NCI-H2196 treated with DMSO at 0.1 percent for 48 hours (cell line): ENCODE measurements at regions not wholly inside any gene's neighbourhood (a gene's known extent, or its start where the extent isn't known, plus 50 kb on each side); places are given as distances from the start of the nearest gene placed in this dataset.
"Not testable (repeated sequence)": the region's sequence is repeated elsewhere in the genome, so short reads cannot be mapped to it uniquely, and the experiment has no call there.

Experiments
- DNase-seq: peaks from one replicate; lab custom pipeline; 2025; ENCODE audit not compliant: unreplicated experiment; lab: John Stamatoyannopoulos, UW

DNA sequence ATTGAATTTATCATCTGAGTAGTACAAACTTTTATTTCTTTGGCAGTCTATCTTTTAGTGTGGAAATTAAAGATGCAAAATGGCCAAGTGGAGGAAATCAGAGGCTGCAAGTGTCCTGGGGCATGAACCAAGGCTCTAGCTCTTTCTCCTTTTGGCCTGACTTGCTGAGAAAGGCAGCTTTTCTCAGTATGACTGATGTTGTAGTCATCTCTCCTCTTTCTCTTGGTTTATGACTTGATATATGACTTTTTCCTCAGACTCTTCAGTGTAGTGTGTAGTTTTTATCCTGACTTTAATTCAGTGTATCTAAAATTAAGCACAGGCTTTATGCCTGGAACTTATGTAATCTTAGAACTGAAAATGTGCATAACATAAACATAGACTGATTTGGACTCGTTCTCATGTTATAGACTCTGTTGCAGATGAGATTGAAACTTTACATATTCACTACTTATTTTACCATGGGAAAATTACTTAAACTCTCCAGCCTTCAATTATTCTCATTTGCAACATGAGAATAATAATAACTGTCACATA is 65.7 kb downstream of the SLITRK5 start:
- DNase-seq: no peak

DNA sequence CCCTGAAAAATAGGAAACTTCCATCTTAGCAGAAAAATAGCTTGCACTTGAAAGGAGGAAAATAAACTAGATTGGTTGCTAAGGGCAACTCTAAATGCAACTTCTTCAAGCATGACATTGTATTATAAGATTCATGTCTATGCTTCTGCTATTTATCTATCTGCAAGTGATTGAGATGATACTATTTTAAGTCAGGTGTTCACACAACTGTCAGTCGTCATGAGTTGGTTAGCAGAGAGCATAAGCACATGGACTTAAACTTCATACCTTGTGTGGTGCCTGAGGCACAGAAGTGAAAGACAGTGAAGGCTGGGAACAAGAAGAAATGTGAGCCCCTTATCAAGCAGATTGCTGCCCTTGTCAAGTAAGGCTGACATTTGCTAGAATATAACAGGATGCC is 82.9 kb downstream of the SLITRK5 start:
- no peak for DNase-seq

DNA sequence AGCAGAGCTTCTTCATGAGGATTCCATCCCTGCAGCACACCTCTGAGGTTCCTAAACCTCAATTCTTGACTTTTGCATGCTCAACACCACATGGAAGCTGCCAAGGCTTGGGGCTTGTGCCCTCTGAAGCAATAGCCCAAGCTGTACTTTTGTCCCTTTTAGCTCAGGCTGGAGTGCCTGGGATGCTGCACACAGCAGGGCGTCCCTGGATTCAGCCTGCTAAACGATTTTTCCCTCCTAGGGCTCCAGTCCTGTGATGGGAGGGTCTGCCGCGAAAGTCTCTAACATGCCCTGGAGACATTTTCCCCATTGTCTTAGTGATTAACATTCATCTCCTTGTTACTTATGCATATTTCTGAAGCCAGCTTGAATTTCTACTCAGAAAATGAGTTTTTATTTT is 98.3 kb downstream of the SLITRK5 start:
- no peak for DNase-seq

DNA sequence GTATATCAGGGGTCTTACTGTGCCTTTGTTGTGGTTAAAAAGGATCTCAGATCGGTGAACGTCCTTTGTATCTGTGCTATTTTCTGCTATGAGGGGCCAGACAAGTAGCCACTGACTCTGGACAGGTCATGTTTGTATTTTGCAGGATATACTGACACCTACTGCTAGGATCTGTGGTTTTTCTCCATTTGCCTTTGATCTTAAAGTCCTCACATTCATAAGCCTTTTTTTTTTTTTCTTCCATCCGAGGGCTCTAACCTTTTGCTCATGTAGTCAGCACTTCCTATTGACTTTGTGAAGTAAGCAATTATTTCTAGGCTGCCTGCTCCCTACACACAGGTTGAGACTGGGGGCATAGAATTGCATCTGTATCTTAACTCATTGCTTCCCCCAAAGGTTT is 106.2 kb downstream of the SLITRK5 start:
- no peak for DNase-seq

DNA sequence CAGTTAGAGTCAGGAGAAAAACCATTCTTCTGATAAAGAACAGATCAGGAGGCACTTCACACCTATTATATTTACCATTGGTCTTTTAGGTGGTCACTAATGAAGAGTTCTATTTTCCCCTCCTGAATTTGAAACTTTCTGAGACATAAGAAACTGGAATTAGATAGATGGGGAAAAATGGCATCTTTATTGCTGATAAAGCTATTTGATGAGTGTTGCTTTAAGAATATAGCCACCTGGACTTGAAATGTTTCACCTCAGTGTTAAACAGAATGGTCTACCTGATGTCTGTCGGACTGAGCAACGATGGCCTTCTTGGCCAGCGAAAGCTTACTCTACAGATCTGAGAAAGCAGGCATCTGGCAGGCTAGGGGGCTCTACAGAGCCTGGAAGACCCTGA is 107.0 kb downstream of the SLITRK5 start:
- no peak for DNase-seq

DNA sequence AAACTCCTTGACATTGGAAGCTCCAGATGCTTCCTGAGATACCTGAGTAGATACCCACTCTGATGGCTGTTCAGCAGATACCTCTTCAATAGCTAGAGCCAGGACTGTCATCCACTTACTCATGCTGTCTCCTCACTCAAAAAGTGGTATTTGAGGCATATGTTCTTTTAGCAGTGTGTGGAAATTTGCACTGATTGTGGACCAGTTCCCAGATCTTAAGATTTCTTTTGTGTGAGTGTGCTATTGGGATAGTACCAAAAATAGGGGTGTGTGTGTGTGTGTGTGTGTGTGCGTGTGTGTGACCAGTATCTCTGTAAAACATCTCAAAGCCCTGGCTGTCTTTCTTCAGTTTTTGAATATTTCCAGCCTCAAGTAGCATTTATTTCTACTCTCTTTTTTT is 108.3 kb downstream of the SLITRK5 start:
- DNase-seq: no peak

DNA sequence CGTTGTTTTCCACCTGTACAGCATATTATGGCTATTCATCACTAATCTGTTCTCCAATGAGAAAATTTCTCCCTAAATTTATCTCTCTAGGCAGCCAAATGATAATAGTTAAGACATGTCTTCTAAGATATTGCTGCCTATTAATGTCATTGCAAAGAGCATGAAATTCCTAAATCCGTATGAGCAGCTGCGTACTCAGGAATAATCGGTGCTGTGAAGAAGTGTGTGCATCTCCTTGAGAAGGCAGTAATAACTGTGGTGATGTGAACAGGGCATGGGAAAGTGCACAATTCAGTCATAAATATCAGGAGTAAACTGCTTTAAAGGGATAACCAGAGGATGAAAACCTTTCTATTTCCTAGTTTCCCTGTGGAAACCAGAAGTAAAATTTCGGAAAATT is 112.2 kb downstream of the SLITRK5 start:
- no peak for DNase-seq

DNA sequence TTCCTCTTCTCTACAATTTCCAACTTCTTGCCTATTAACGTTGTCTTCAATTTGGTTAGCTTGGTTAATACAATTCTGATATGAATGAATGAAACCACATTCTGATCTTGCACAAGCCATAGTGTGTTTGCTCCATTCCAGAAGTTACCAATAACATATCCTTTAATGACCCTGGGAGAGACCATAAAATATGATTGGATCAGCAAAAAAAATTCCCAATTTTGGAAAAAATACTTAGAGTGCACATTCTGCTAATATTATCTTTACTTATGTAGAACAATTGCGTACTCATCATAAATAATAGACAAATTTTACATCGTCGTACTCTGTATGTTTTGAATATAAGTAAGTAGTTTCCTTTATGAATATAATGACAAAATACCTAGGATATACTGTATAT is 117.2 kb downstream of the SLITRK5 start:
- no peak for DNase-seq

DNA sequence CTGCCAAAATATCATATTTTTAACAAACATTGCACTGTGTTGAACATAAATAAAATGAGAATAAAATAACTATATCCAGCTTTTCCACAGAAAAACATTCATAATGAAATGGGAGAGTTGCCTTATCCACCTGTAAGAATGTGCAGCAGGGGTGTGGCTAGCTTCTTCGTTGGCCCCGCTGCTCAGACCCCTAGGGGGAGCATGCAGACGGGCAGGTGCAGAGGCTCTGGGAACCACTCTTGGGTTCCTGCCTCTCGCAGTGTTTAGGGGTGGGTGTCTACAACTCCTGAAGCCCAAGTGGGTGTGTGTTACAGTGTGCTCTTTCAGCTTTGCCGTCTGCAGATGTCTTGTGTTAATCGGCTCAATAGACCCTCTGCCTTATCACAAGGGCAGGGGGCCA is 121.7 kb downstream of the SLITRK5 start:
- no peak for DNase-seq

DNA sequence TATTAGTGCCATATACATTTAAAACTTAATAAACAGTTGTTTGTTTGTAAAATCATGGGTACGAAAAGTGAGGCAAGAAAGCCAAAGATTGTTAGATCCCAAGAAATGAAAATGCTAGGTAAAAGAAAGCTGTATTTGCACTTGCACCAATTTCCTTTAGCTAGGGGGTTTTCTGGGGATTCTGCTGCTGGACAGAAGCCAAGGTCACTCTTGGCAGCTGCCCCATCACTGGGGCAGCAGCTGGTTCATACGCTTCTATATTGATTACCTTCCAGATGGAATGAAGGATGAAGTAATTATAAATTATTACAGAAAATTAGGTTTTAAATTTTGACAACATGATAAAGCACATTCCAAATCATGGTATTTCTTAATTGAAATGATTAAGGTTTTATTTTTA is 127.4 kb downstream of the SLITRK5 start:
- DNase-seq: no peak

DNA sequence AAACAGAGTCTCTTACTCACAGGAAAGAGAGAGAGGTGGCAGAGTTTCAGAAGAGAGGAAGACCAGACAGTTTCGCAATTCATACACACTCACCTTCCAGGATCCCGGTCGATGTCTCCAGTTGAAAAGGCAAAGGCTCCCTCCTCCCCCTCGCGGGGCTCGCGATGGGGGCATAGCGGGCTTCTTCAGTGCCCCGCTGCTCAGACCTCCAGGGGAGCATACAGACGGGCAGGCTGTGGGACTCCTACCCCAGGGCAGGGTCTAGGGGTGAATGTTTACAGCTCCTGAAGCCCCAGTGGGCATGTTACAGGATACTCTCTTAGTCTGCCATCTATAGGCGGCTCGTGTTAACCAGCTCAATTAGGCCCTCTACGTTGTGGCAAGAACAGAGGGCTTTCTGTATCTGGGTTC is 139.2 kb downstream of the SLITRK5 start:
- no peak for DNase-seq

DNA sequence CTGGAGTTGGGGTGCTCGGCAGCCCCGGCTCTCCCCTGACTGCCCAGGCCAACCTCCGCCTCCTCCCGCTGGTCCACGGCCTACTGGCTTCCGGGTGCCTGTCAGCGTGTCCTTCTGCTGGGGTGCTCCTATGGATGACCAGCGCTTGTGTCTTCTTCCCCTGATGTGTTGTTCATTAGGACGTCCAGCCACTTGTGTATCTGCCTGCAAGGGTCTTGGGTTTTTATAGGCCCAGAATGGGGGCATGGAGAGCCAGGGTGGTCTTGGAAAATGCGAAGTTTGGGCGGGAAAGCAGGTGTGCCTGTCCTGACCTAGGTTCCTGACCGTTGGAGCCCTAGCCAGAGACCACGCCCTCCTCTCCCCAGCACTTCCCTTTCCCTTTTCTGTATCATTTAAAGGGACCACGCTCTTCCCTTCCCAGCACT is 139.8 kb downstream of the SLITRK5 start:
- DNase-seq: no peak

DNA sequence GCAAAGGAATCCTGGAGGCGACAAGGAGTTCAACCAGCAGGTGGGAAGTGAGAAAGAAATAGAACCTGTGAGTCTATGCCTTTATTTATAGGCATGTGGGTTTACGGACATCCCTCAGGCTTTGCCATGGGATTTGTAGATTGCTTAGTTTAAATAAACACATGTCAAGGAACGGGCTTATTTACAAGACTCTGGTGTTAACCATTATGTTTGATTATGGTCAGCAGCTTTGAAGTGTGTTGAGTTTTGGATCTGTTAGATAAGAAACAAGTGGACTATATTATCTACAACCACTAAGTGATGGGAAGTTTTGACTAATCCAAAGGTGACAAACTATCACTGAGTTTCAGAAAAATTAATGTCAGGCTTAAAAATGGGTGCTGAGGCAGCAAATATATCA is 143.2 kb downstream of the SLITRK5 start:
- DNase-seq: no peak

DNA sequence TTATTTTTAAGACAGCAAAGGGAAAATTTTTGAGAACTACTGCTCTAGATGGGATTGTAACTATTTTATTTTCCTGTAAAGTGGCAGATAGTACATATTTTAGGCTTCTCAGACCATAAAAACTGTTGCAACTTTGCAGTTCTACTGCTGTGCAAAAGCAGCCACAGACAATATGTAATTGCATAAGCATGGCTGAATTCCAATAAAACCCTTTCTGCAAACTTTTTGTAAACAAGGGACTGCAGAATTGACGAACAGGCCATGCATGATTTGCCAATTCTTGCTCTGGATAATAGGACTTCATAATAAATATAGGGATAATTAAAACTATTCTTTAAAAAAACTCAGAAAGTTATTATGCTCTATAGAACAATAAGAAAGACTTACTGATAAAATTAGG is 149.1 kb downstream of the SLITRK5 start:
- DNase-seq: no peak

DNA sequence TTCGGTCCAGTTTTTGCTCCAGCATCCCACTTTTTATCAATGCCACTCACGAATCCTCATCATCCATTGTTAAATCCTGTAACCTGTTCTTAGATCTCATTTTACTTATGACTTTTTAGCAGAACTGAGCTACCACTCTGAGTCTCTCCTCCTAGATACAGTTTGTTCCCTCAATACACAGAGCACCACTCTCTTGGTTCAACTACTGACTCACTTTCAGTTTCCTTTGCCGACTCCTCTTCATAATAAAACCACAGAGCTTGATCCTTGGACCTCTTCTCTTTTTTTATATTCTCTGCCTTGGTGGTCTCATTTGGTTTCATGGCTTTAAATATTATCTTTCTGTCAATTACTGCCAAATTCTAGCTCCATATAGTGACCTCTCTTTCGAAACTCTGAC is 150.3 kb downstream of the SLITRK5 start:
- no peak for DNase-seq

DNA sequence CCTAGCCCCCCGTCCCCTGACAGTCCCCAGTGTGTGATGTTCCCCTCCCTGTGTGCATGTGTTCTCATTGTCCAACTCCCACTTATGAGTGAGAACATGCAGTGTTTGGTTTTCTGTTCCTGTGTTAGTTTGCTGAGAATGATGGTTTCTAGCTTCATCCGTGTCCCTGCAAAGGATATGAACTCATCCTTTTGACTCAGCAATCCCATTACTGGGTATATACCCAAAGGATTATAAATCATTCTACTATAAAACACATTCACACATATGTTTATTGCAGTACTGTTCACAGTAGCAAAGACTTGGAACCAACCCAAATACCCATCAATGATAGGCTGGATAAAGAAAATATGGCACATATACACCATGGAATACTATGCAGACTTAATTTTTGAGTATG is 155.1 kb downstream of the SLITRK5 start:
- DNase-seq: not testable (repeated sequence)

DNA sequence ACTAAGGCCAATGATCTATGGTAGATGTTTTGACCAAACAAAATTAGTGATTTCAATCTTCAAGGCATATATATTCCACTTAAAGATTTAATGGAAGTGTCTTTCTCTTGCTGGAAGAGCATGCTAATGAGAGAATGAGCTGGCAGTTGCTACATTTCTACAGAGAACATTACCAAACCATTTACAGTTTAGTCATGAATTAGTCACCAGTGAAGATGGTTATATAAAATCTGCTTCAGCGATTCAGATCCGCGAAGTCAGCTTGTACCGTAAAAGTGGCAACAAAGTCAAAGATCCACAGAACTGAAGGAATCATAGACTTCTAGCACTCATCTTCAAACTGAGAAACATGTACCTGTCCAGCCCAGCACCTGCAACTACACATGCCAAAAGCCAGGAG is 156.3 kb downstream of the SLITRK5 start:
- DNase-seq: no peak

DNA sequence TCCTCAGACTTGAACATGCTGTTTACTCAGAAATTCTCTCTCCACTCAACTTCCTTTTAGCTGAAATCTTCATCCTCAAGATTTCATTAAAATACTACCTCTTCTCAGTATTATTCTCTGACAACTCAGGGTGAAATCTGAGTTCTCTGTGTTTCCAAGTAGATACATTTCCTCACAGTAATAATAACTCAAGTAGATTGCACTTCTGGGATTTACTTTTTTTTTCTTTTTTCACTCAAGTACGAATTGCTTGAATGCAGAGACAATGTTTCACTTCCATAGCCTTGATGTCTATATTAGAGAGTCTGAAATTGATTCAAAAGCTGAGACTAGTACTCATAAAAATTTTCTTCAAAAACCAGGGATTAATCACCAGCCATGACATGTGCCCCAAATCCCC is 166.4 kb downstream of the SLITRK5 start:
- DNase-seq: no peak

DNA sequence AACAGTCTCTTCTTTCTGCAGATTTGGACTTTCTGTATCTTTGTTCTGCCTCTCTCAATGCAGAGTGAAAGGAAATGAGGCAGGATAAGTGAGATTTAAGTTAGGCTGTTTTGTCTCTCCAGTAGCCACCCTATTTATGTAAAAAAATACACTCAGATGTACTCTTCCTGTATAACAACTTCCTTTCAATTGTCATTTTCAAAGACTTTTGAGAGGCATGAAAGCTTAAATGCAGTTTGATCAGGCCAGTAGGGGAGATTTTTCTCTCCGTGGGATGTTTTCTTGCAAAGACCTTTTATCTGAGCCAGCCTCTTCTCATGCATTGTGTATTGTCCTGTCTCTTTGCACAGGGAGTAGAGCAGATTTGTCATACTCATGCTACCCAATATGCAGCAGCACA is 166.8 kb downstream of the SLITRK5 start:
- DNase-seq: no peak

DNA sequence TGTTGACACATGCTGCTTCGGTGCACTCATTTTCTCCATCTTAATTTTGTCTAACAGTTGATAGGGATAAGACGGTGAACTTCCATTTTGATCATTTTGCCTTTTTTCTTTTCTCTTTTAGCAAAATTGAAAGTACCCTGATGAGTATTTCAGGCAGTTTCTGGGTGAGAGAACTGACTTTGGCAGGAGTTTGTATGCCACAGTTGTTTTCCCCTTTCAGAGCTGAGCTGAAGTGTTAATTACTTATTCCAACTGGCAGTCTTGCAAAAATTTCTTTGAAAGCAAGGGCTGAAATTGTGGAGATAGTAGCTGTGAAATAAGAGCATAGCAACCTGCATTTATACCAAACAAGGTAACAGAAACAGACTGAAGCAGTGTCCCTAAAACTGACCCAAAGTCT is 180.2 kb downstream of the SLITRK5 start:
- no peak for DNase-seq

DNA sequence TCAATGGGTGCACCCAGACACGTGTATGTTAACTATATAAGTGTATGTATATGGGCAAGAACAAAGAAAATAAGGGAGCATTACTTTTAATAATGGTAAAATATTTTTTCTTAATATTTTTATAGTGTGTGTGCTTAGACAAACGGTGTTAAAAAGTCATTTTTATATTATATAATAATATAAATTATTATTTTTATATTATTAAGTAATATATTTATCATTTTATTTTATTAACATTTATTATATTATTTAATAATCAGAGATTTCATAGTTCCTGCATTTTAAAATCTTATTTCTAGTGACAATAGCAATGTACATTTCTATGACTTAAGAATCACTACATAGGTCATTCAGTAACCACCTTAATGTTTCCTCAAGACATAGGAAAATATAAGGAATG is 184.4 kb downstream of the SLITRK5 start:
- DNase-seq: no peak

DNA sequence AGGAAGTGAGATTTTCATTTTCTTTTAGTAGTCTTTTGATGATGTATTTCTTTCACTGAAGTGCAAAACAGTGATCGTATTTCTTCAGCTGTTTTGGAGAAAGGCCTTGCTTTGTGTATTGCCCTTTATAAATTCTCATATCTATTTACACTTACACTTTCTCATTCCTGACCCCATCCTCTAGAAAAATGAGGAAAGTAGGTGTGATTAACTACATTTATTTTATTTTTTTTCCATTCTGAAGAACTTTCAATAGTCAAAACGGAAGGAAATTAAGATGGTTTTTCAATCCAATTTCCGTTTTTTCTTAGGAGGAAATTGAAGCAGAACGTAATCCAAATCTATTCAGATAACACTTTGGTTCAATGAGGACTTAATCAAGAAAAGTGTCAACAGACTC is 188.1 kb downstream of the SLITRK5 start:
- DNase-seq: no peak

DNA sequence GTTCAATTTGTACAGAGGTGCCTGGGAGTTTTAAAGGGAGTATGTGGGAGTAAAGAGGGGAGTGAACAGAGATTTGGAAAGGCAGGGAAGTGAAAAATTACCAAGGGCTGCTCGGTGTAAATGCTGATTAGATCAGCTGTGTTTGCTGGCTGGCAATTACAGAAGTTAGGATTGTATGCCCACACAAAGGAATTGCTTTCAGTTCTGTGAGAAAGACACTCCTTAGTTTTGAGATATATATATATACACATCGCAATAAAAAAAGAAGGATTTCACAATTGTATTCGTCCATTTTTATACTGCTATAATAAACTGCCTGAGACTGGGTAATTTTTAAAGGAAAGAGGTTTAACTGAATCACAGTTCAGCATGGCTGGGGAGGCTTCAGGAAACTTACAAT is 196.3 kb downstream of the SLITRK5 start:
- DNase-seq: no peak

DNA sequence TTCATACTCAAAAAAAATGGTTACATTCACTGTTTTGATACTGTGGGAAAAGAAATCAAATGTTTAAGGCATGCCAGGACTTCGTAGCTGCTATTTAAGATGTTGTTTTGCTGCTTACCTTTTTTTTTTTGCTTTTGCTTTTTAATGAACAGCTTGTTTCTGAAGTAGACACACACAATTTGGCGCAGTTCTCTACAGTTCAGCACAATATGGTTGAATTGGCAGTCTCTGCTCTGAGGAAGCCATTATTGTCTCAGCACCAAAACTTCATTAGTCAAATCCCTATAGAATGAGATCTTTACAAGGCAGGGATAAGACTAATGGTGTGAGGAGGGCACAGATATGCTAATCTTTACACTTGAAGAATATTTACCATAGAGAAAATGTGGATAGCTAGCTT is 197.6 kb downstream of the SLITRK5 start:
- DNase-seq: no peak
